IPS-18c (cell line): ENCODE measurements at regions not wholly inside any gene's neighbourhood (a gene's known extent, or its start where the extent isn't known, plus 50 kb on each side); places are given as distances from the start of the nearest gene placed in this dataset.

Source experiments
- H3K4me3 ChIP-seq: 2 replicates; pipeline ENCODE4 v1.7.0; 2013; ENCODE audit warnings: low read depth, mild to moderate bottlenecking, low read length, moderate library complexity; ENCODE audit not compliant: insufficient read depth
- H3K9me3 ChIP-seq: one replicate; pipeline ENCODE4 v1.6.1; 2013; ENCODE audit warnings: mild to moderate bottlenecking, low read length, moderate library complexity; ENCODE audit not compliant: control insufficient read depth, insufficient read depth

- Histone ChIP-seq H3K4me3 (no peak overlapping the region), H3K9me3 (peaks cover 11% of the 10 kb centered on the region)
Observed at GRCh38 chr5:175765858-175766257, 105.5 kb upstream of the CPLX2 start.

- H3K4me3 ChIP-seq = peak overlapping the region; percentile 15; the same call in 1 of the 2 replicates
- peaks cover 9% of the 10 kb centered on the region for H3K9me3 ChIP-seq
Observed at GRCh38 chr5:175766963-175767362, 104.4 kb upstream of the CPLX2 start.

- peak overlapping the region; percentile 42 for H3K4me3 ChIP-seq
- H3K9me3 ChIP-seq = no peaks in the 10 kb centered on the region
Observed at GRCh38 chr5:175772747-175773533, 98.4 kb upstream of the CPLX2 start.

GRCh38 chr5:175773534-175774070 is 97.8 kb upstream of the CPLX2 start:
- Histone ChIP-seq H3K4me3 (peak overlapping the region; percentile 42), H3K9me3 (no peaks in the 10 kb centered on the region)

GRCh38 chr5:175775416-175775815 is 96.0 kb upstream of the CPLX2 start:
- H3K4me3 ChIP-seq = no peak overlapping the region
- no peaks in the 10 kb centered on the region for H3K9me3 ChIP-seq

- H3K9me3 ChIP-seq = no peaks in the 10 kb centered on the region
- H3K4me3 ChIP-seq = no peak overlapping the region
Observed at GRCh38 chr5:175778951-175779503, 92.4 kb upstream of the CPLX2 start.

- H3K4me3 ChIP-seq = no peak overlapping the region
- H3K9me3 ChIP-seq = no peaks in the 10 kb centered on the region
Observed at GRCh38 chr5:175783739-175784138, 87.6 kb upstream of the CPLX2 start.

- H3K9me3 ChIP-seq = no peaks in the 10 kb centered on the region
- H3K4me3 ChIP-seq = no peak overlapping the region
Observed at GRCh38 chr5:175784230-175784629, 87.1 kb upstream of the CPLX2 start.

GRCh38 chr5:175785681-175786080 is 85.7 kb upstream of the CPLX2 start:
- Histone ChIP-seq H3K9me3 (no peaks in the 10 kb centered on the region), H3K4me3 (no peak overlapping the region)

- Histone ChIP-seq H3K4me3 (no peak overlapping the region), H3K9me3 (no peaks in the 10 kb centered on the region)
Observed at GRCh38 chr5:175788155-175788787, 83.1 kb upstream of the CPLX2 start.

GRCh38 chr5:175789670-175790069 is 81.7 kb upstream of the CPLX2 start:
- no peaks in the 10 kb centered on the region for H3K9me3 ChIP-seq
- H3K4me3 ChIP-seq = no peak overlapping the region

- H3K9me3 ChIP-seq = no peaks in the 10 kb centered on the region
- H3K4me3 ChIP-seq = no peak overlapping the region
Observed at GRCh38 chr5:175790796-175791195, 80.6 kb upstream of the CPLX2 start.

GRCh38 chr5:175795959-175796358 is 75.4 kb upstream of the CPLX2 start:
- H3K4me3 ChIP-seq = no peak overlapping the region
- no peaks in the 10 kb centered on the region for H3K9me3 ChIP-seq

GRCh38 chr5:175796536-175797499 is 74.6 kb upstream of the CPLX2 start:
- H3K9me3 ChIP-seq = no peaks in the 10 kb centered on the region
- peak overlapping the region; percentile 69 for H3K4me3 ChIP-seq

- peak overlapping the region; percentile 69 for H3K4me3 ChIP-seq
- H3K9me3 ChIP-seq = no peaks in the 10 kb centered on the region
Observed at GRCh38 chr5:175797521-175798038, 73.8 kb upstream of the CPLX2 start.

- no peak overlapping the region for H3K4me3 ChIP-seq
- no peaks in the 10 kb centered on the region for H3K9me3 ChIP-seq
Observed at GRCh38 chr5:175798626-175799025, 72.8 kb upstream of the CPLX2 start.

GRCh38 chr5:175800656-175801081 is 70.7 kb upstream of the CPLX2 start:
- no peak overlapping the region for H3K4me3 ChIP-seq
- no peaks in the 10 kb centered on the region for H3K9me3 ChIP-seq
